ENCODE measurements at regions not wholly inside any gene's neighbourhood (a gene's known extent, or its start where the extent isn't known, plus 50 kb on each side); places are given as distances from the start of the nearest gene placed in this dataset.

- H3K27ac ChIP-seq (ENCODE audit: low read depth in 1 of 2, low read length in 2 of 2) = no peak overlapping the region
- H3K9ac ChIP-seq (ENCODE audit: low read depth in 1 of 2, low read length in 2 of 2) = no peak overlapping the region
- DNase-seq (ENCODE audit: low spot score) = no peak
- H3K9me3 ChIP-seq (ENCODE audit: control insufficient read depth in 4 of 4, low read length in 3 of 4) = no peaks in the 10 kb centered on the region
- TF ChIP-seq REST (IDR thresholded peaks at IDR 0.05) (no peak), HNF4A (conservative IDR thresholded peaks at IDR 0.05) (no peak), NR2F2 (IDR thresholded peaks at IDR 0.05) (no peak), TAF1 (conservative IDR thresholded peaks at IDR 0.05) (no peak), ZBTB33 (IDR thresholded peaks at IDR 0.05) (no peak), RXRA (IDR thresholded peaks at IDR 0.05) (no peak), YY1 (IDR thresholded peaks at IDR 0.05) (no peak), SP1 (IDR thresholded peaks at IDR 0.05) (no peak), CTCF (IDR thresholded peaks at IDR 0.05; ENCODE audit: low read depth, low read length, missing input control) (no peak), JUND (IDR thresholded peaks at IDR 0.05) (no peak), GABPA (IDR thresholded peaks at IDR 0.05 in 1 of 2, conservative IDR thresholded peaks at IDR 0.05 in 1 of 2) (no peak), ATF3 (IDR thresholded peaks at IDR 0.05) (no peak), RAD21 (IDR thresholded peaks at IDR 0.05) (no peak), EGR1 (IDR thresholded peaks at IDR 0.05; ENCODE audit: low read depth in 2 of 2) (no peak)
- no peaks in the 10 kb centered on the region for H3K27me3 ChIP-seq (ENCODE audit: control insufficient read depth in 4 of 4, insufficient read depth in 4 of 4, low read length in 3 of 4)
- no peaks in the 10 kb centered on the region for H3K36me3 ChIP-seq (ENCODE audit: control insufficient read depth in 4 of 4, insufficient read depth in 3 of 4, low read depth in 1 of 4, low read length in 3 of 4)
- H3K4me3 ChIP-seq (ENCODE audit: low read depth in 1 of 3, low read length in 3 of 3) = no peak overlapping the region
- H3K4me1 ChIP-seq (ENCODE audit: control insufficient read depth in 4 of 4, insufficient read depth in 4 of 4, low read length in 3 of 4) = no peaks in the 10 kb centered on the region
- WGBS = 92% methylated on average over 14 of the region's 14 CpGs
Measured at GRCh38 chr11:70842701-70843100, 409.7 kb downstream of the SHANK2 start.

GRCh38 chr11:70843906-70844305 lies 408.5 kb downstream of the SHANK2 start:
- H3K4me3 ChIP-seq (ENCODE audit: low read depth in 1 of 3, low read length in 3 of 3) = no peak overlapping the region
- TF ChIP-seq MAX (IDR thresholded peaks at IDR 0.05) = no peak
- no peak for TF ChIP-seq EGR1 (IDR thresholded peaks at IDR 0.05; ENCODE audit: low read depth in 2 of 2)
- TF ChIP-seq YY1 (IDR thresholded peaks at IDR 0.05) = no peak
- TF ChIP-seq RAD21 (IDR thresholded peaks at IDR 0.05) = no peak
- TF ChIP-seq NR2F2 (IDR thresholded peaks at IDR 0.05) = no peak
- no peak for TF ChIP-seq SP1 (IDR thresholded peaks at IDR 0.05)
- TF ChIP-seq HNF4G (IDR thresholded peaks at IDR 0.05) = no peak
- no peak for TF ChIP-seq CTCF (IDR thresholded peaks at IDR 0.05; ENCODE audit: low read depth, low read length, missing input control)
- TF ChIP-seq JUND (IDR thresholded peaks at IDR 0.05) = no peak
- DNase-seq (ENCODE audit: low spot score) = no peak
- H3K27ac ChIP-seq (ENCODE audit: low read depth in 1 of 2, low read length in 2 of 2) = no peak overlapping the region
- 91% methylated on average over 6 of the region's 6 CpGs for WGBS
- H3K4me1 ChIP-seq (ENCODE audit: control insufficient read depth in 4 of 4, insufficient read depth in 4 of 4, low read length in 3 of 4) = no peaks in the 10 kb centered on the region
- no peak overlapping the region for H3K9ac ChIP-seq (ENCODE audit: low read depth in 1 of 2, low read length in 2 of 2)
- no peaks in the 10 kb centered on the region for H3K27me3 ChIP-seq (ENCODE audit: control insufficient read depth in 4 of 4, insufficient read depth in 4 of 4, low read length in 3 of 4)
- no peaks in the 10 kb centered on the region for H3K9me3 ChIP-seq (ENCODE audit: control insufficient read depth in 4 of 4, low read length in 3 of 4)
- no peaks in the 10 kb centered on the region for H3K36me3 ChIP-seq (ENCODE audit: control insufficient read depth in 4 of 4, insufficient read depth in 3 of 4, low read depth in 1 of 4, low read length in 3 of 4)

All from liver (tissue), 8 donors.